Kidney (tissue), 13 donors: ENCODE measurements at regions not wholly inside any gene's neighbourhood (a gene's known extent, or its start where the extent isn't known, plus 50 kb on each side); places are given as distances from the start of the nearest gene placed in this dataset.

Source experiments
- DNase-seq, 5 donors: peaks; one replicate each; pipeline ENCODE4 v3.0.0-alpha.2; 2013 to 2020
- FAIRE-seq: peaks from 2 replicates; lab custom pipeline; 2012; peaks lifted over from hg19 to GRCh38; lab: Jason Lieb, UNC
- H3K27ac ChIP-seq, 2 donors: one replicate each; pipeline ENCODE4 v1.7.0; 2013; ENCODE audit warnings: low read depth in 2 of 2, low read length in 2 of 2, inconsistent platforms in 1 of 2
- H3K27me3 ChIP-seq: one replicate; pipeline ENCODE4 v1.7.1; 2013; ENCODE audit warnings: low read length, inconsistent platforms; ENCODE audit not compliant: control insufficient read depth, insufficient read depth
- H3K36me3 ChIP-seq, 3 donors: one replicate each; pipeline versions ENCODE4 v1.7.0 to v1.7.1; 2013; ENCODE audit warnings: low read length in 3 of 3, control low read depth in 1 of 3, inconsistent platforms in 1 of 3; ENCODE audit not compliant: insufficient read depth in 3 of 3, control insufficient read depth in 2 of 3
- H3K4me1 ChIP-seq, 3 donors: one replicate each; pipeline versions ENCODE4 v1.7.0 to v1.7.1; 2013; ENCODE audit warnings: low read length in 3 of 3, inconsistent platforms in 1 of 3, low read depth in 1 of 3; ENCODE audit not compliant: control insufficient read depth in 2 of 3, insufficient read depth in 2 of 3
- H3K4me3 ChIP-seq, 3 donors: one replicate each; pipeline versions ENCODE4 v1.7.0 to v1.8.1; 2013; ENCODE audit warnings: low read length in 3 of 3, control low read depth in 1 of 3, inconsistent platforms in 1 of 3
- H3K9ac ChIP-seq, 3 donors: one replicate each; pipeline versions ENCODE4 v1.7.0 to v1.7.1; 2013; ENCODE audit warnings: low read length in 3 of 3, control low read depth in 1 of 3, inconsistent platforms in 1 of 3
- H3K9me3 ChIP-seq, 3 donors: one replicate each; pipeline versions ENCODE4 v1.7.0 to v1.7.1; 2013; ENCODE audit warnings: low read length in 3 of 3, control low read depth in 1 of 3, inconsistent platforms in 1 of 3; ENCODE audit not compliant: control insufficient read depth in 2 of 3, insufficient read depth in 1 of 3
- intact Hi-C: fragments of 100-400 bp; cut with DNase I; formaldehyde crosslinking; loops from one replicate; pipeline ENCODE4 v1.11.1; 2022
- TF ChIP-seq, protein P1 (sequence below): IDR thresholded peaks from 3 replicates; pipeline ENCODE4 v1.5.1; 2012; ENCODE audit warnings: mild to moderate bottlenecking, moderate library complexity, borderline replicate concordance; ENCODE audit not compliant: insufficient read depth; ENCODE audit errors: extremely low read depth
- donor health status: control.
- donor health status: control.
- donor health status: control.
- donor health status: control.
- donor health status: control.
- donor health status: DM: yes; HTN: yes; CAD: no.
- donor health status: Normal renal cell carcinoma (clear cell type).

DNA sequence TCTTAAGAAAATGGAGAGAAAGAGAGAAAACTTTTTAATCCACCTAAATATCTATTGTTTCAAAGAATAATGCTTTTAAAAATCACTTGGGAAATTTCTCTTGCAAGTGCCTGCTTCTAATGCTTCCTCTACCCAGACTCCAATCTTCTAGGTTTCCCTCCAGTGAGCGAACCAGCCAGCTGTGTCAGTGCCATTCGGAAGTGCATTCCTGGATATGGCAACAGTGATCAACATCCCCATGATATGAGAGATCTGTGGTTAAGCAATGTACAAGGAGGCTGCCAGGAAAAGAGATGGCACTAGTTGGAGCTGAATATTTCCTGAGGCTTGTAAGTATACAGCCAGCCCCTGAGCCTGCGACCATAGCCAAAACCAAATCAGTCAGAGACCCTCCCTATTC lies 53.3 kb upstream of the KCNMB2 start:
- H3K27me3 ChIP-seq: no peaks in the 10 kb centered on the region
- FAIRE-seq (no peak), DNase-seq (peak in 4 of 5 donors; percentile 39 to 78 (median 68))
- H3K9ac ChIP-seq: no peak overlapping the region
- no peaks in the 10 kb centered on the region for H3K36me3 ChIP-seq
- no peaks in the 10 kb centered on the region for H3K9me3 ChIP-seq
- no peaks in the 10 kb centered on the region for H3K4me1 ChIP-seq
- H3K4me3 ChIP-seq: no peak overlapping the region
- H3K27ac ChIP-seq: no peak overlapping the region
- TF ChIP-seq, protein P1, sequence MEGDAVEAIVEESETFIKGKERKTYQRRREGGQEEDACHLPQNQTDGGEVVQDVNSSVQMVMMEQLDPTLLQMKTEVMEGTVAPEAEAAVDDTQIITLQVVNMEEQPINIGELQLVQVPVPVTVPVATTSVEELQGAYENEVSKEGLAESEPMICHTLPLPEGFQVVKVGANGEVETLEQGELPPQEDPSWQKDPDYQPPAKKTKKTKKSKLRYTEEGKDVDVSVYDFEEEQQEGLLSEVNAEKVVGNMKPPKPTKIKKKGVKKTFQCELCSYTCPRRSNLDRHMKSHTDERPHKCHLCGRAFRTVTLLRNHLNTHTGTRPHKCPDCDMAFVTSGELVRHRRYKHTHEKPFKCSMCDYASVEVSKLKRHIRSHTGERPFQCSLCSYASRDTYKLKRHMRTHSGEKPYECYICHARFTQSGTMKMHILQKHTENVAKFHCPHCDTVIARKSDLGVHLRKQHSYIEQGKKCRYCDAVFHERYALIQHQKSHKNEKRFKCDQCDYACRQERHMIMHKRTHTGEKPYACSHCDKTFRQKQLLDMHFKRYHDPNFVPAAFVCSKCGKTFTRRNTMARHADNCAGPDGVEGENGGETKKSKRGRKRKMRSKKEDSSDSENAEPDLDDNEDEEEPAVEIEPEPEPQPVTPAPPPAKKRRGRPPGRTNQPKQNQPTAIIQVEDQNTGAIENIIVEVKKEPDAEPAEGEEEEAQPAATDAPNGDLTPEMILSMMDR: no peak
- intact Hi-C loops: no loop called here

DNA sequence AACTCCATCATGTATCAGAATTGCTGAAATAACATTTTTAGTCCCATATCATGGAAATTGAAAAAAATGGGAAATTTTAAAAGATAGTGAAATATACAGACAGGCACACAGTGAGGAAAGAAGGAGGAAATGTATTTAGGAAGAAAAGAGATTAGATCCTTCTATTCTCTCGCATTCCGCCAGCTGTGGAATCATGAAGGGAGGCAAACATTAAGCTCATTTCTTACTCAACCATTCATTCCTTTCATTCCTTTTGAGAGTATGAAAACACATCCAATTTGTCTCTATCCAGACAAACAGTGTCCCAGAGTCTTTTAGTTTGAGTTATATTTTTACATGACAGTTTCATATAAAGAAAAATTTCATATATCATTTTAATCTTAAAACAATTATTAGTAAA lies 52.5 kb upstream of the KCNMB2 start:
- Histone ChIP-seq H3K4me3 (no peak overlapping the region), H3K27ac (no peak overlapping the region), H3K27me3 (no peaks in the 10 kb centered on the region), H3K9me3 (no peaks in the 10 kb centered on the region), H3K4me1 (no peaks in the 10 kb centered on the region), H3K36me3 (no peaks in the 10 kb centered on the region), H3K9ac (no peak overlapping the region)
- FAIRE-seq: no peak
- intact Hi-C loops: no loop called here
- no peak for DNase-seq
- TF ChIP-seq, protein P1: no peak

DNA sequence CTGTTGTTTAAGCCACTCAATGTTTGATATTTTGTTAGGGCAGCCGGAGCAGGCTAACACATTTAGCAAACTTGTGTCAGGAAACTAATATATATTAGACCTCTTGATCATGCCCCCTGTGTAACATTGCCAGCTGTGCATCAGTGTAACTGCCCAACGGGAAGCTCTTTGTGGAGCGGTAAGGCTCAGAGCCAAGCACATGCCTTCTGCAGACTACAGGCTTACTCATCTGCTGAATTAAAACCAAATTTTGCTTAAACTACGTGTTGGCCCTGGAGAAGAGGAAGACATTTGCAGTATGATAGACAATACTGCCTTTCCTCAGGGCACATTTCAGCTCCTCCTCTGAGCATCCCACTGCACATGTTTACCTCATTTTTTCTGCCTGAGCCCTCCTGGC lies 50.5 kb upstream of the KCNMB2 start:
- H3K36me3 ChIP-seq: no peaks in the 10 kb centered on the region
- intact Hi-C loops: no loop called here
- FAIRE-seq: no peak
- DNase-seq: no peak
- no peak overlapping the region for H3K4me3 ChIP-seq
- H3K27ac ChIP-seq: no peak overlapping the region
- no peak overlapping the region for H3K9ac ChIP-seq
- H3K9me3 ChIP-seq: no peaks in the 10 kb centered on the region
- no peaks in the 10 kb centered on the region for H3K27me3 ChIP-seq
- TF ChIP-seq, protein P1: no peak
- no peaks in the 10 kb centered on the region for H3K4me1 ChIP-seq
